ENCODE measurements at regions not wholly inside any gene's neighbourhood (a gene's known extent, or its start where the extent isn't known, plus 50 kb on each side); places are given as distances from the start of the nearest gene placed in this dataset.

- 93 to 97% (median 95%) methylated on average over 1 of the region's 1 CpG for WGBS, 3 donors
- H3K27me3 ChIP-seq = no peaks in the 10 kb centered on the region
- no peak for TF ChIP-seq POLR2A (IDR thresholded peaks at IDR 0.05)
- no peak for TF ChIP-seq CTCF (IDR thresholded peaks at IDR 0.05)
- TF ChIP-seq EP300 (IDR thresholded peaks at IDR 0.05) = no peak
Observed at GRCh38 chr9:108245901-108246300, 609.9 kb downstream of the ACTL7B start.

DNA sequence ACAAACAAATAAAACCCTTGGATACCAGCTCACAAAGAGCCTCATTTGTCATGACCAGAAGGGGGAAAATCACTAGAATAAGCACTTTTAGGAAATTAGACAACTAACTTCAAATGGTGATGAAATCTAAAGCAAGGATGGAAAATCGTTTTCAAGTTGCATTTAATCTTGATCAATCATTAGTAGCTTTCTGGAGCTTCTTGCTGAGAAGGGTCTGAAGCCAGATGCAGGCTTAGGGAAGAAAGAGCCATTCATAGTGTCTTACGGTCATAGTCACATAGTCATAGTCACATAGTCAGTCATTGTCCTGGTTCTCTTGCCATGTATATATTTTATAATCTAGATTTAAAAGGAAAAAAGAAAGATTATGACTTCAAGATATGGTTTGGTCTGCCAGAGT lies 610.5 kb downstream of the ACTL7B start:
- 68 to 72% (median 69%) methylated on average over 2 of the region's 2 CpGs for WGBS, 3 donors
- no peak for DNase-seq

More at GRCh38 chr9:108245901-108246300, 609.9 kb downstream of the ACTL7B start:
- intact Hi-C loops (cut with DNase I) = no loop called here
- H3K4me1 ChIP-seq (ENCODE audit: insufficient read depth) = no peaks in the 10 kb centered on the region
- DNase-seq = no peak
- no peak overlapping the region for H3K27ac ChIP-seq
- no peak overlapping the region for H3K4me3 ChIP-seq
- no peaks in the 10 kb centered on the region for H3K36me3 ChIP-seq
- no peaks in the 10 kb centered on the region for H3K9me3 ChIP-seq

GRCh38 chr9:108244686-108245085 lies 611.1 kb downstream of the ACTL7B start:
- H3K27me3 ChIP-seq = no peaks in the 10 kb centered on the region
- H3K9me3 ChIP-seq = no peaks in the 10 kb centered on the region
- H3K27ac ChIP-seq = no peak overlapping the region
- DNase-seq = no peak
- no peaks in the 10 kb centered on the region for H3K4me1 ChIP-seq (ENCODE audit: insufficient read depth)
- H3K4me3 ChIP-seq = no peak overlapping the region
- TF ChIP-seq CTCF (IDR thresholded peaks at IDR 0.05) (no peak), POLR2A (IDR thresholded peaks at IDR 0.05) (no peak), EP300 (IDR thresholded peaks at IDR 0.05) (no peak)
- H3K36me3 ChIP-seq = no peaks in the 10 kb centered on the region
- intact Hi-C loops (cut with DNase I) = no loop called here

More for the DNA sequence above, 610.5 kb downstream of the ACTL7B start:
- no peaks in the 10 kb centered on the region for H3K36me3 ChIP-seq
- TF ChIP-seq POLR2A (IDR thresholded peaks at IDR 0.05) (no peak), EP300 (IDR thresholded peaks at IDR 0.05) (no peak), CTCF (IDR thresholded peaks at IDR 0.05) (no peak)
- H3K4me1 ChIP-seq (ENCODE audit: insufficient read depth) = no peaks in the 10 kb centered on the region
- no peak overlapping the region for H3K4me3 ChIP-seq
- H3K27me3 ChIP-seq = no peaks in the 10 kb centered on the region
- no peak overlapping the region for H3K27ac ChIP-seq
- intact Hi-C loops (cut with DNase I) = no loop called here
- no peaks in the 10 kb centered on the region for H3K9me3 ChIP-seq

DNA sequence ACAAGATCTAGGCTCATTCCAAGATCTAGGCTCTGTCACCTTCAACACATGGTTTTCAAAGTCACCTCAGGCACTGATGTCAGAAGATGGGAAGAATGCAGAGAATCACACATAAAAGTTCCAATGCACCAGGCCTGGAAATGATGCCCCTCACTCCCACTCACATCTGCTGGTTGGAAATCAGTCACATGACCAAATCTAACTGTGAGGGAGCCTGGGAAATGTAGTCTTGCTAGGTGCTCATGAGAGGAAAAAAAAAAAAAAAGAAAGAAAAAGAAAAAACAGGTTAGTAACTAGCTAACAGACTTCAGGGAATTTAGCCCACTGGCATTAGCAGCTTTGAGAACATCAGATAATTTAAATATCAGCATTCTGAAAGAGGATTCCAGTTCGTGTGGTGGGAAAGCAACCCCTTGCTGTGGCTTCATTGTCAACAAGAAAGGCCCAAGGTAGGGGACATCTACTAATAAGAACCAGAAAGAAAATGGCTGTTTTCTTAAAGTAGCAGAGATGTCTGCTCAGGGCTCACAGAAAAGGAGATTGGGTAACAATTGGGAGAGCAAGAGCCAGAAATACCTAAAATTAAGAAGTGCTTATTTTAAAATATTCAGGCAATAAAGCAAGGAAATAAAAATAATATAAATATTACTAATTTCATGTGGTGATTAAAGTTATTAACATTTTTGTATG lies 614.3 kb downstream of the ACTL7B start:
- 43 to 59% (median 53%) methylated on average over 1 of the region's 1 CpG for WGBS, 3 donors
- no peak for TF ChIP-seq EP300 (IDR thresholded peaks at IDR 0.05)
- TF ChIP-seq CTCF (IDR thresholded peaks at IDR 0.05) = no peak
- TF ChIP-seq POLR2A (IDR thresholded peaks at IDR 0.05) = no peak

More for the DNA sequence above, 614.3 kb downstream of the ACTL7B start:
- no peak for DNase-seq
- H3K36me3 ChIP-seq = no peaks in the 10 kb centered on the region
- no peak overlapping the region for H3K27ac ChIP-seq
- H3K4me1 ChIP-seq (ENCODE audit: insufficient read depth) = no peaks in the 10 kb centered on the region
- H3K4me3 ChIP-seq = no peak overlapping the region
- H3K27me3 ChIP-seq = no peaks in the 10 kb centered on the region
- H3K9me3 ChIP-seq = no peaks in the 10 kb centered on the region
- intact Hi-C loops (cut with DNase I) = no loop called here
